ENCODE measurements at regions not wholly inside any gene's neighbourhood (a gene's known extent, or its start where the extent isn't known, plus 50 kb on each side); places are given as distances from the start of the nearest gene placed in this dataset.

GRCh38 chr10:88174391-88174790, 311.0 kb downstream of the PTEN start:
- no peak for DNase-seq

- no peak for DNase-seq
Observed at GRCh38 chr10:88178758-88179157, 315.3 kb downstream of the PTEN start.

- no peak for DNase-seq
Observed at GRCh38 chr10:88179831-88180230, 316.4 kb downstream of the PTEN start.

- no peak for DNase-seq
Observed at GRCh38 chr10:88181902-88182600, 318.6 kb downstream of the PTEN start.

- no peak for DNase-seq
Observed at GRCh38 chr10:88182601-88182930, 319.1 kb downstream of the PTEN start.

GRCh38 chr10:88184543-88185297, 321.3 kb downstream of the PTEN start:
- DNase-seq: no peak

- DNase-seq: no peak
Observed at GRCh38 chr10:88185830-88186229, 322.4 kb downstream of the PTEN start.

- DNase-seq: no peak
Observed at GRCh38 chr10:88186335-88186734, 322.9 kb downstream of the PTEN start.

- no peak for DNase-seq
Observed at GRCh38 chr10:88187472-88187871, 324.0 kb downstream of the PTEN start.

- no peak for DNase-seq
Observed at GRCh38 chr10:88190123-88190522, 326.7 kb downstream of the PTEN start.

GRCh38 chr10:88190540-88191235, 327.3 kb downstream of the PTEN start:
- no peak for DNase-seq

- DNase-seq: no peak
Observed at GRCh38 chr10:88193018-88193417, 329.6 kb downstream of the PTEN start.

GRCh38 chr10:88194041-88194887, 330.8 kb downstream of the PTEN start:
- no peak for DNase-seq

- DNase-seq: no peak
Observed at GRCh38 chr10:88194961-88195367, 331.5 kb downstream of the PTEN start.

GRCh38 chr10:88195841-88196240, 332.4 kb downstream of the PTEN start:
- no peak for DNase-seq

- DNase-seq: no peak
Observed at GRCh38 chr10:88196291-88196690, 332.9 kb downstream of the PTEN start.

GRCh38 chr10:88198023-88198422, 334.6 kb downstream of the PTEN start:
- DNase-seq: no peak

- no peak for DNase-seq
Observed at GRCh38 chr10:88200312-88201032, 337.0 kb downstream of the PTEN start.

GRCh38 chr10:88205842-88206446, 342.5 kb downstream of the PTEN start:
- no peak for DNase-seq

- DNase-seq: no peak
Observed at GRCh38 chr10:88207121-88207546, 343.7 kb downstream of the PTEN start.

GRCh38 chr10:88209231-88209630, 345.8 kb downstream of the PTEN start:
- DNase-seq: no peak
